ENCODE measurements at regions not wholly inside any gene's neighbourhood (a gene's known extent, or its start where the extent isn't known, plus 50 kb on each side); places are given as distances from the start of the nearest gene placed in this dataset.
"Not testable (repeated sequence)": the region's sequence is repeated elsewhere in the genome, so short reads cannot be mapped to it uniquely, and the experiment has no call there.

DNA sequence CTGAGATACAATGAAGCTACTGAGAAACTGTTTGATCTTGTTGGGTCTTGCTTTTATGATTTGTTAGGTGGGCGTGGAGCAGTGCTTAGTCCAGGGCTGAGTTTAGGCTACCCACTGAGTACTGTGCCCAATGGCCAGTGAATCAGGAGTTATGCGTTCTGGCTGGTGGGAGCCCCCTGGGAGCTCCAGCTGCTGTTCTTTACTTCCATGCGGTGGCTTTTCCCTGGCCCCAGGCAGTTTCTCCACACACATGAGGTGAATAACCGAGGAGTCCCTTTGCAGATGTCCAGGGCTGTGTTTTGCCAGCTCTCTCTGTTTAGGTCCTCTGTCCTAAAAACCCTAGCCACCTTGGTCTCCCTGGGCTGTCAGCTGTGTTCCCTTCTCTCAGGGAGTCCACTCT lies 106.5 kb downstream of the KLF13 start:
- DNase-seq, result no peak

DNA sequence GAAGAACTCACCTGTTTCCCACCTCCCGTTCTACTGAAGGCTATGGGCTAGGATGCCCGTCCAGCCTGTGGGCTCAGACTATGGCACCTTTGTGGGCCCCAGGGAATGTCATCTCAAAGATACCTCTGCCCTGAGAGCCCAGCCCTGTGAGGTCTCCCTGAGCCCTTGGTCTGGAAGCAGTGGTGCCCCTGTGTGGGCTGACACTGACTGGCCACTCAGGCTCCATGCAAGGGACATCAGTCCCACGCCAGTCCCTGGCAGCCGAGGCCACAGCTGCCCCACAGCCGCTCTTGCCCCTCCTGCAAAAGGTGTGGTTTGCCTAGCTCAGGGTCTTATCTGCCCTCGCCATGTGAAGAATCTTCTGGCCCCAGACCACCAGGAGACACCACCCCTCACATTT lies 106.9 kb downstream of the KLF13 start:
- no peak for DNase-seq

DNA sequence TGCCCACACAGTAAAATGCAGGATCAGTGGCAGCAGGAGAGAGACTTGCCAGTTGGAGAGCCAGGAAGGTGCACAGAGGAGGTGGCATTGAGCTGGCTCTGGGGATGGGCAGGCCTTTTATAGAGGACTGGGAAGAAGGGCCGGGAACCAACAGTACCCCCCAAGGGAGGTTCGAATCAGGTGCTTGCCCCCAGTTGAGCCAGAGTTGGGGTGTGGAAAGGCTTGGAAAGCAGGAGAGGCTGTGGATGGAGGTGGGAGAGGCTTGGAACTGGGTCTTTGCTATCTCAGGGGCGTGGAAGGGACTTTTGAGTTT lies 107.6 kb downstream of the KLF13 start:
- no peak for DNase-seq

DNA sequence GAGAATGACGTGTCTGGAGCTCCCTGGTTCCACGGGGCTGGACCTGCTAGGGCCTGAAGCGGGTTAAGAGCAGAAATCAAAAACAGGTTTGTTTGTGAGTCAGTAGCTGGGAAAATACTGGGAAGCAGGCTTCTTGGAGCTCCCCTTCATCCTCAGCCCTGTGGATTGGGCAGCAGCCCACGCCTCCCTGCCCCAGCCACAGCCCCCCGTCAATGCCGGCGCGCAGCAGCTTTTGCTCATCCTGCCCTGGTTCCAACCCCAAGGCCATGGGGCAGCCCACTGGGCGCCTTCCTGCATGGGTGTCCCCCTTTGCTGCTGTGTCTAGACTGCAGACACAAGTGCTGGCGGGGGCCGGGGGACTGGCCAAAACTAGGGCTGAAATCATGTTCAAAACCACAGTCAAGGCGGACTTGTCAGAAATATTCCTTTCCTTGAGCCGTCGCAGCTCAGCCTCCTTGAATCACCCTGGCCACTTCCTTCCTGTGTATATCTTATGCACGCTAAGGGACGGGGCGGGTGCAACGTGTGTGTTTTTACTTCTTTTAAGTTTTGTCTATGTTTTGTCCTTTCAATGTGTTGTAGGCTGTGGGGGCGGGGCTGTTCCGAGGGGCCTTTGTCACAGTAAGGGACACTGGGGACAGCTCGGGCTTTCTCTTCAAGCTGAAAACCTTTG lies 108.1 kb downstream of the KLF13 start:
- peak; percentile 72 for DNase-seq

GRCh38 chr15:31435261-31435911 lies 108.8 kb downstream of the KLF13 start:
- peak; percentile 75 for DNase-seq

- DNase-seq, result peak; percentile 31
Measured at GRCh38 chr15:31435912-31436628, 109.4 kb downstream of the KLF13 start.

GRCh38 chr15:31437686-31438085 lies 111.1 kb downstream of the KLF13 start:
- DNase-seq, result no peak

DNA sequence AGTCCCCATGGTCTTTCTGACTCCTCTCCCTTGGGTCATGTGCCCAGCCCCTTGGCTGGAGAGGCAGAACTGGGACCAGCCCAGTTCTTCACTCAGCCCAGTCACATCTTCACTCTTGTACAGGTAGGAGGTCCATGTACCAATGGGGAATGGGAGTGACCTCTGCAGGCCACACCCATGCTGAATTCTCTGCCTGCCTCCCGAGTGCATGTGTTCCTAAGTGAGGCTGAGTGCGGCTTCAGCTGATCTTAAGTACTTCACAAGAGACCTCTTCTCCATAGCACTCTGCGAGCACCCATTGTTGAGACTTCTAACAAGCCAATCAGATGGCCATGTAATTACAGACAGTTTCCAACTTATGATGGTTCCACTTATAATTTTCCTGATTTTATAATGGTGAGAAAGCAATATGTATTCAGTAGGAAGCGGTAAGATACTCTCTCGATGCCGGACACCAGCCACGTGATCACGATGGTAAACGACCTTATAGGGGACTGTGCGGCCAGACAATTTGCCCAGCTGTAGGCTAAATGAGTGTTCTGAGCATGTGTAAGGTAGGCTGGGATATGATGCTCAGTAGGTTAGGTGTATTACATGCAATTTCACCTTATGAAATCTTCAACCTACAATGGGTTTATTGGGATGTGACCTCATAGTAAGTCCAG lies 112.1 kb downstream of the KLF13 start:
- DNase-seq, result no peak

DNA sequence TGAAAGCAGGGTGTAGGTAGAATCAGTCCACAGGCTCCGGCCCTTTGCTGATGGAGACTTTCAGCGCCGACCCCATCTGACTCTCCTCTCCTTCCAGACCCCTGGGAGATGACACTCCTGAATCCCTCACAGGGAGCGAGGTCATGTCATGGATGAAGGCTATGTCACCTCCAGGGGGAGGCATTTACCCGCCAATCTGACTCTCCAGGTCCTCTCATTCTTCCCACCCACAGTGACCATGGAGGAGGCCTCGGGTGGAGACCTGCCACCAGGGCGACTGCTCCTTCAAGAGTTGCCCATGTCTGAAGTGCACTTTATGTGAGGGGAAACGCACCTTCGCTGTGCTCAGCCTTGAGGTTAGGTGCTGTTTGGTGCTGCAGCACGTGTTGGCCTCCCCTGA lies 112.7 kb downstream of the KLF13 start:
- no peak for DNase-seq

DNA sequence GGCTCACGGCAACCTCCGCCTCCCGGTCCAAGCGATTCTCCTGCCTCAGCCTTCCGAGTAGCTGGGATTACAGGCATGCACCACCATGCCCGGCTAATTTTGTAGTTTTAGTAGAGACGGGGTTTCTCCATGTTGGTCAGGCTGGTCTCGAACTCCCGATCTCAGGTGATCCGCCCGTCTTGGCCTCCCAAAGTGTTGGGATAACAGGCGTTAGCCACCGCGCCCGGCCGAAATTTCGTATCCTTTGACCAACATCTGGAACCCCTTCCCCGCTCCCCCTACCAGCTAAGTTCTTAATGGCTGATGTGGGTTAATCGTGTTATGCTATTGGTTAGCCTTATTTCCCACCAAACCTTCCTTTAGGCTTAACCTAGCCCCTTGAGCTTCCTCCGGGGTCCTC lies 113.6 kb downstream of the KLF13 start:
- not testable (repeated sequence) for DNase-seq

DNA sequence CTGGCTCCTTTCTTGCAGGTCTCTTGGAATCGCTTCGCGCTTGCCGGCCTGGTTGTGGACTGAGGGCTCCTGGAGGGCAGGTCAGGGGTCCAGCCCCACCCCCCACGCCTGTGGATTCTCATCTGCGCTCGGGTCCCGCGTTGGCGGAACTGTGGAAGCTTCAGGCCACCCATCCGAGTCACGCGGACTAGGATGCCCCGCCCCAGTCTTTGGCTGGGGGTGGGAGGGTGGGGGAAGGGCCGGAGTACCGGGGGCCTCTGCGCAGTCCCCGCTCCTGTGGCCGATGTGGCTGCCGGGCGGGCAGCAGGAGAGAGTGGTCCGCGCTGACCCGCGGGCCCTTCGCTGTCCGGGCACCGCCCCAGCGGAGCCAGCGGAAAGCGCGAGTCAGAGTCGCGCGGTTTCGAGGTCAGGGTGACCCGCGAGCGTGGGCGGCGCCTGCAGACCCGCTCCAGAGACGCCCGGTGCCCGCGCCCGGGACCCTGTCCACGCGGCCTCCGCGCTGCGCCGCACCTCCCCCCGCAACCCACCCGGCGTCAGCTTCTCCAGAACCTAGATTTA lies 114.2 kb downstream of the KLF13 start:
- peak; percentile 30 for DNase-seq

- DNase-seq, result no peak
Measured at GRCh38 chr15:31442226-31442625, 115.6 kb downstream of the KLF13 start.

DNA sequence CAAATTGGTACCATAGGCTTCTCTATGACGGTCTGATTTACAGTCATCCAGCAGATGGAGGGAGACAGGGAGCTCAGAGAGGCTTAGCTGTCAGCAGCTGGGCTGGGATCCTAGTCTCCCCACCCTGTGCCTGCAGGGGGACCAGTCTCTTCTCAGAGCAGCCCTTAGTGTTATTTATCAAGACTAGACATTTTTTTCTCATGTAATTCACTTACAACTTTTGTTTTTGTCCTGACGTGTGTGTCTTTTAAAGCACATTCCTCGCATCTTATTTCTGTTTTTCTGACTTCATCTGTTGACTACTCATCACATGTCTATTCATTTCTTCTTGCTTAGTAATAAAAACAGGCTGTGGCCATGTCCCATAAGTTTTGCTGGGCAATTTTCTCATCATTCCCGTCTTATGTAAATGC lies 116.1 kb downstream of the KLF13 start:
- DNase-seq, result no peak

GRCh38 chr15:31444844-31445243 lies 118.2 kb downstream of the KLF13 start:
- DNase-seq, result no peak

DNA sequence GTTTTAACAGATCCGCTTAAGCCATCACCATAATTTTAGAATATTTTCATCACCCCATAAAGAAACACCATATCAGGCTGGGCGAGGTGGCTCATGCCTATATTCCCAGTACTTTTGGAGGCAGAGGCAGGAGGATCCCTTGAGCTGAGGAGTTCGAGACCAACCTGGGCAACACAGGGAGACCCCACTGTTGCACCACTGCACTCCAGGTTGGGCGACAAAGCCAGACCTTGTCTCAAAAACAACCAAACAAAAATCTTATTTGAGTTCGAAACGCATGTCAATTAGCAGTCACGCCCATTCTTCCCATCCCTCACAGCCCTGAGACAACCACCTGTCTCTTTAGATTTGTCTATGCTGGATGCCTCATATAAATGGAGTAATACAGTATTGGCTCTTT lies 119.9 kb downstream of the KLF13 start:
- DNase-seq, result no peak

- no peak for DNase-seq
Measured at GRCh38 chr15:31447931-31448634, 121.4 kb downstream of the KLF13 start.

GRCh38 chr15:31448635-31448979 lies 122.0 kb downstream of the KLF13 start:
- DNase-seq, result no peak

GRCh38 chr15:31452595-31453557 lies 126.2 kb downstream of the KLF13 start:
- no peak for DNase-seq

- no peak for DNase-seq
Measured at GRCh38 chr15:31453558-31454318, 127.1 kb downstream of the KLF13 start.

DNA sequence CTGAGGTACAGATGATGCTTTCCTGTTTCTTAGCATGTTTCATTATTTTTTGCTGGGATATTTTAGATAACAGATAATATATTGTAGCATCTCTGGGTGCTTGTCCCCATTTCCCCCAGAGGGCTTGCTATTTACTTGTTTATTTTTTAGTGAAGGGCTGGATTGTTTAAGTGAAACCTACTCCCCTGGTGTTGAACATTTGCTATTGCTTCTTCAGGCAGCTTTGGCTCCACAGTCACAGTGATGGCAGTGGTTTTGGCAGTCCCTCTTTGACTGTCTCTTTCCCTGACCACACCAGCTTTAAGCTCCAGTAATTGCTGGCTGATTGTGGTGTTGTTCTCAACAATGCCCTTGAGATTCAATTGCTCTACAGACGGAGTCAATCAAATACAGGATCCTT lies 128.9 kb downstream of the KLF13 start:
- DNase-seq, result no peak
